ENCODE measurements at regions not wholly inside any gene's neighbourhood (a gene's known extent, or its start where the extent isn't known, plus 50 kb on each side); places are given as distances from the start of the nearest gene placed in this dataset.

DNA sequence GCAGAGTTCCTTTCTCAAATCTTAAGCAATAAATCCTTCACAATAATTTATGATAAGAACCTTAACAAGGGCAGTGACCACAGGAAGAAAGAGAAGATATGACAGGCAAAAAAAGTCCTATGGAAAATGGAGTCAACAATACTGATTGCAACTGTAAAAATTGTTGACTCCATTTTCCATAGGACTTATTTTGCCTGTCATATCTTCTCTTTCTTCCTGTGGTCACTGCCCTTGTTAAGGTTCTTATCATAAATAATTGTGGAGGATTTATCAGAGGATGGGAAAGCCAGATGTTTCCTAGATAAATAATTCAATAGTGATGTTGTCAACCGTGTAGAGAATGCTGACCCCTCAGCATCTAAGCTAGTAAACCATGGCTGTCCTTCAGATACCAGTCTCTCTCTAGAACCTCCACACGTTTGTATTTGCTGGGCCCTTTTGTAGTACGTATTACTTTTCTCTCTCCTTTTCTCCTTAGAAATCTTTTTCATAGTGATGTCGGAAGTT is 172.6 kb upstream of the BET1 start:
- H3K27me3 ChIP-seq (ENCODE audit: insufficient read depth), result no peaks in the 10 kb centered on the region
- 81% methylated on average over 4 of the region's 4 CpGs for WGBS (ENCODE audit: low lambda C conversion rate)
- ChIA-PET POLR2A (no interaction called here), CTCF (interaction anchor here (0.7 to 0.9 kb wide), 2 partner anchors 13 to 46 kb away, joined by 3 to 4 read pairs; no protein-coding TSS in a partner anchor)
- H3K4me1 ChIP-seq (ENCODE audit: control insufficient read depth in 1 of 2, insufficient read depth in 2 of 2, low read depth in 1 of 2, low read length in 1 of 2), result no peaks in the 10 kb centered on the region; a peak in 2 of 4 replicates
- no peak overlapping the region for H2AFZ ChIP-seq (ENCODE audit: low read depth)
- H3K9ac ChIP-seq, result no peak overlapping the region
- H3K4me2 ChIP-seq, result no peak overlapping the region
- no peaks in the 10 kb centered on the region for H3K9me2 ChIP-seq
- TF ChIP-seq, protein P1, sequence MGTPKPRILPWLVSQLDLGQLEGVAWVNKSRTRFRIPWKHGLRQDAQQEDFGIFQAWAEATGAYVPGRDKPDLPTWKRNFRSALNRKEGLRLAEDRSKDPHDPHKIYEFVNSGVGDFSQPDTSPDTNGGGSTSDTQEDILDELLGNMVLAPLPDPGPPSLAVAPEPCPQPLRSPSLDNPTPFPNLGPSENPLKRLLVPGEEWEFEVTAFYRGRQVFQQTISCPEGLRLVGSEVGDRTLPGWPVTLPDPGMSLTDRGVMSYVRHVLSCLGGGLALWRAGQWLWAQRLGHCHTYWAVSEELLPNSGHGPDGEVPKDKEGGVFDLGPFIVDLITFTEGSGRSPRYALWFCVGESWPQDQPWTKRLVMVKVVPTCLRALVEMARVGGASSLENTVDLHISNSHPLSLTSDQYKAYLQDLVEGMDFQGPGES (IDR thresholded peaks at IDR 0.05; ENCODE audit: low read depth, low read length), result no peak
- TF ChIP-seq MEF2A (IDR thresholded peaks at IDR 0.05; ENCODE audit: borderline replicate concordance, low read depth) (no peak), NFIC (IDR thresholded peaks at IDR 0.05; ENCODE audit: borderline replicate concordance) (no peak), RCOR1 (IDR thresholded peaks at IDR 0.05; ENCODE audit: low read length) (no peak), FOXM1 (IDR thresholded peaks at IDR 0.05; ENCODE audit: low read depth) (no peak), TAF1 (IDR thresholded peaks at IDR 0.05; ENCODE audit: borderline replicate concordance, low read depth, low read length) (no peak), EP300 (IDR thresholded peaks at IDR 0.05; ENCODE audit: borderline replicate concordance in 1 of 2, low read depth in 1 of 2, low read length in 1 of 2) (no peak)
- TF ChIP-seq, protein P2, sequence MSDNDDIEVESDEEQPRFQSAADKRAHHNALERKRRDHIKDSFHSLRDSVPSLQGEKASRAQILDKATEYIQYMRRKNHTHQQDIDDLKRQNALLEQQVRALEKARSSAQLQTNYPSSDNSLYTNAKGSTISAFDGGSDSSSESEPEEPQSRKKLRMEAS (IDR thresholded peaks at IDR 0.05; ENCODE audit: low read depth), result no peak
- TF ChIP-seq, protein P3, sequence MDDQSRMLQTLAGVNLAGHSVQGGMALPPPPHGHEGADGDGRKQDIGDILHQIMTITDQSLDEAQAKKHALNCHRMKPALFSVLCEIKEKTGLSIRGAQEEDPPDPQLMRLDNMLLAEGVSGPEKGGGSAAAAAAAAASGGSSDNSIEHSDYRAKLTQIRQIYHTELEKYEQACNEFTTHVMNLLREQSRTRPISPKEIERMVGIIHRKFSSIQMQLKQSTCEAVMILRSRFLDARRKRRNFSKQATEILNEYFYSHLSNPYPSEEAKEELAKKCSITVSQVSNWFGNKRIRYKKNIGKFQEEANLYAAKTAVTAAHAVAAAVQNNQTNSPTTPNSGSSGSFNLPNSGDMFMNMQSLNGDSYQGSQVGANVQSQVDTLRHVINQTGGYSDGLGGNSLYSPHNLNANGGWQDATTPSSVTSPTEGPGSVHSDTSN (IDR thresholded peaks at IDR 0.05), result no peak
- TF ChIP-seq, protein P4, sequence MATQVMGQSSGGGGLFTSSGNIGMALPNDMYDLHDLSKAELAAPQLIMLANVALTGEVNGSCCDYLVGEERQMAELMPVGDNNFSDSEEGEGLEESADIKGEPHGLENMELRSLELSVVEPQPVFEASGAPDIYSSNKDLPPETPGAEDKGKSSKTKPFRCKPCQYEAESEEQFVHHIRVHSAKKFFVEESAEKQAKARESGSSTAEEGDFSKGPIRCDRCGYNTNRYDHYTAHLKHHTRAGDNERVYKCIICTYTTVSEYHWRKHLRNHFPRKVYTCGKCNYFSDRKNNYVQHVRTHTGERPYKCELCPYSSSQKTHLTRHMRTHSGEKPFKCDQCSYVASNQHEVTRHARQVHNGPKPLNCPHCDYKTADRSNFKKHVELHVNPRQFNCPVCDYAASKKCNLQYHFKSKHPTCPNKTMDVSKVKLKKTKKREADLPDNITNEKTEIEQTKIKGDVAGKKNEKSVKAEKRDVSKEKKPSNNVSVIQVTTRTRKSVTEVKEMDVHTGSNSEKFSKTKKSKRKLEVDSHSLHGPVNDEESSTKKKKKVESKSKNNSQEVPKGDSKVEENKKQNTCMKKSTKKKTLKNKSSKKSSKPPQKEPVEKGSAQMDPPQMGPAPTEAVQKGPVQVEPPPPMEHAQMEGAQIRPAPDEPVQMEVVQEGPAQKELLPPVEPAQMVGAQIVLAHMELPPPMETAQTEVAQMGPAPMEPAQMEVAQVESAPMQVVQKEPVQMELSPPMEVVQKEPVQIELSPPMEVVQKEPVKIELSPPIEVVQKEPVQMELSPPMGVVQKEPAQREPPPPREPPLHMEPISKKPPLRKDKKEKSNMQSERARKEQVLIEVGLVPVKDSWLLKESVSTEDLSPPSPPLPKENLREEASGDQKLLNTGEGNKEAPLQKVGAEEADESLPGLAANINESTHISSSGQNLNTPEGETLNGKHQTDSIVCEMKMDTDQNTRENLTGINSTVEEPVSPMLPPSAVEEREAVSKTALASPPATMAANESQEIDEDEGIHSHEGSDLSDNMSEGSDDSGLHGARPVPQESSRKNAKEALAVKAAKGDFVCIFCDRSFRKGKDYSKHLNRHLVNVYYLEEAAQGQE (IDR thresholded peaks at IDR 0.05; ENCODE audit: low read depth, low read length), result no peak
- TF ChIP-seq, protein P5, sequence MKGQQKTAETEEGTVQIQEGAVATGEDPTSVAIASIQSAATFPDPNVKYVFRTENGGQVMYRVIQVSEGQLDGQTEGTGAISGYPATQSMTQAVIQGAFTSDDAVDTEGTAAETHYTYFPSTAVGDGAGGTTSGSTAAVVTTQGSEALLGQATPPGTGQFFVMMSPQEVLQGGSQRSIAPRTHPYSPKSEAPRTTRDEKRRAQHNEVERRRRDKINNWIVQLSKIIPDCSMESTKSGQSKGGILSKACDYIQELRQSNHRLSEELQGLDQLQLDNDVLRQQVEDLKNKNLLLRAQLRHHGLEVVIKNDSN (IDR thresholded peaks at IDR 0.05; ENCODE audit: borderline replicate concordance, low read depth), result no peak
- TF ChIP-seq, protein P6, sequence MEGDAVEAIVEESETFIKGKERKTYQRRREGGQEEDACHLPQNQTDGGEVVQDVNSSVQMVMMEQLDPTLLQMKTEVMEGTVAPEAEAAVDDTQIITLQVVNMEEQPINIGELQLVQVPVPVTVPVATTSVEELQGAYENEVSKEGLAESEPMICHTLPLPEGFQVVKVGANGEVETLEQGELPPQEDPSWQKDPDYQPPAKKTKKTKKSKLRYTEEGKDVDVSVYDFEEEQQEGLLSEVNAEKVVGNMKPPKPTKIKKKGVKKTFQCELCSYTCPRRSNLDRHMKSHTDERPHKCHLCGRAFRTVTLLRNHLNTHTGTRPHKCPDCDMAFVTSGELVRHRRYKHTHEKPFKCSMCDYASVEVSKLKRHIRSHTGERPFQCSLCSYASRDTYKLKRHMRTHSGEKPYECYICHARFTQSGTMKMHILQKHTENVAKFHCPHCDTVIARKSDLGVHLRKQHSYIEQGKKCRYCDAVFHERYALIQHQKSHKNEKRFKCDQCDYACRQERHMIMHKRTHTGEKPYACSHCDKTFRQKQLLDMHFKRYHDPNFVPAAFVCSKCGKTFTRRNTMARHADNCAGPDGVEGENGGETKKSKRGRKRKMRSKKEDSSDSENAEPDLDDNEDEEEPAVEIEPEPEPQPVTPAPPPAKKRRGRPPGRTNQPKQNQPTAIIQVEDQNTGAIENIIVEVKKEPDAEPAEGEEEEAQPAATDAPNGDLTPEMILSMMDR (IDR thresholded peaks at IDR 0.05), result no peak
- TF ChIP-seq, protein P7, sequence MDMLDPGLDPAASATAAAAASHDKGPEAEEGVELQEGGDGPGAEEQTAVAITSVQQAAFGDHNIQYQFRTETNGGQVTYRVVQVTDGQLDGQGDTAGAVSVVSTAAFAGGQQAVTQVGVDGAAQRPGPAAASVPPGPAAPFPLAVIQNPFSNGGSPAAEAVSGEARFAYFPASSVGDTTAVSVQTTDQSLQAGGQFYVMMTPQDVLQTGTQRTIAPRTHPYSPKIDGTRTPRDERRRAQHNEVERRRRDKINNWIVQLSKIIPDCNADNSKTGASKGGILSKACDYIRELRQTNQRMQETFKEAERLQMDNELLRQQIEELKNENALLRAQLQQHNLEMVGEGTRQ (IDR thresholded peaks at IDR 0.05; ENCODE audit: borderline replicate concordance, low read depth, low read length), result no peak
- TF ChIP-seq, protein P8, sequence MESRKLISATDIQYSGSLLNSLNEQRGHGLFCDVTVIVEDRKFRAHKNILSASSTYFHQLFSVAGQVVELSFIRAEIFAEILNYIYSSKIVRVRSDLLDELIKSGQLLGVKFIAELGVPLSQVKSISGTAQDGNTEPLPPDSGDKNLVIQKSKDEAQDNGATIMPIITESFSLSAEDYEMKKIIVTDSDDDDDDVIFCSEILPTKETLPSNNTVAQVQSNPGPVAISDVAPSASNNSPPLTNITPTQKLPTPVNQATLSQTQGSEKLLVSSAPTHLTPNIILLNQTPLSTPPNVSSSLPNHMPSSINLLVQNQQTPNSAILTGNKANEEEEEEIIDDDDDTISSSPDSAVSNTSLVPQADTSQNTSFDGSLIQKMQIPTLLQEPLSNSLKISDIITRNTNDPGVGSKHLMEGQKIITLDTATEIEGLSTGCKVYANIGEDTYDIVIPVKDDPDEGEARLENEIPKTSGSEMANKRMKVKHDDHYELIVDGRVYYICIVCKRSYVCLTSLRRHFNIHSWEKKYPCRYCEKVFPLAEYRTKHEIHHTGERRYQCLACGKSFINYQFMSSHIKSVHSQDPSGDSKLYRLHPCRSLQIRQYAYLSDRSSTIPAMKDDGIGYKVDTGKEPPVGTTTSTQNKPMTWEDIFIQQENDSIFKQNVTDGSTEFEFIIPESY (IDR thresholded peaks at IDR 0.05; ENCODE audit: borderline replicate concordance, low read depth), result no peak
- no peaks in the 10 kb centered on the region for H3K79me2 ChIP-seq (ENCODE audit: insufficient read depth)
- no peaks in the 10 kb centered on the region for H3K9me3 ChIP-seq
- H3K4me3 ChIP-seq (ENCODE audit: low read depth in 2 of 2, low read length in 1 of 2), result no peak overlapping the region
- no peaks in the 10 kb centered on the region for H4K20me1 ChIP-seq (ENCODE audit: insufficient read depth)
- no peaks in the 10 kb centered on the region for H3F3A ChIP-seq (replicated peaks; ENCODE audit: insufficient read depth)
- no peak overlapping the region for H3K27ac ChIP-seq (ENCODE audit: low read depth in 2 of 2, low read length in 1 of 2)
- no peak for DNase-seq
- no peaks in the 10 kb centered on the region for H3K36me3 ChIP-seq (replicated peaks in 1 of 2; ENCODE audit: control insufficient read depth in 1 of 2, insufficient read depth in 2 of 2, low read length in 1 of 2)

Measured in SK-N-SH (cell line).